ENCODE measurements at regions not wholly inside any gene's neighbourhood (a gene's known extent, or its start where the extent isn't known, plus 50 kb on each side); places are given as distances from the start of the nearest gene placed in this dataset.

DNA sequence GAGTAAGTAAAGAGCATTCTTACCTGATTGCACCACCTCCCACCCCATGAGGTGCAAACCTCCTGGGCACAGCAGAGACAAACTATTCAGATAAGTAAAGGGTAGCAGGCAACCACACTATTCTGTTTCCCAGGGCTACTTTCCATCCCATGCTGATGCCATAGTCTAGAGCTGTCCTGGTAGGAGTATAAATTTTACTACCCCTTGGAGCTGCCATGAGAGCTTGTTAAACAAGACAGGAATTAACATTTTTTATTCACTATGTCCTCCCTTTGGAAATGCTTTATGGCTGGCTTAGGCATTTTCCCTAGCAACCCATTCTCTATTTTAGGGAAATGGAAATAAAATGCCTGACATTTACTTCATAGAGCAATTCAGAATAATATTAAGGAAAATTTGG, 324.6 kb upstream of the USP25 start:
- no peak for DNase-seq

DNA sequence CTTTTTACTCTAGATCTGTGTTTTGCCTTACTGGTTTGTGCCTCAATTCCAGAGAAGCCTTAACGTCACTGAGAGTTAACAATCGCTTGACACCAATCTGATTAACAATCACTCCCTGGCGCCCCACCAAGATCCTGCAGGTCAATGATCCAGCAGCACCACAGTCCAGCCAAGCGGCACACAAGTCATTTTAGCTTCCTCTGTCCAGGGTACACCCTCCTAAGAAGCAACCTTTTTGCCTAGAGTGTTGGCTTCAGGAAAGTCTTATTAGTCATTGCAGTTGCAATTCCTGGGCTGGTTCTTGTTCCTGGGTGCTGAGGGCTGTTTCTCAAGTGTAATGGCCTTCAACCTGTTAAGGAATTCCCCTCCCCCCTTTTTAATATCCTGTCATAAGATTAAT, 323.0 kb upstream of the USP25 start:
- no peak for DNase-seq

DNA sequence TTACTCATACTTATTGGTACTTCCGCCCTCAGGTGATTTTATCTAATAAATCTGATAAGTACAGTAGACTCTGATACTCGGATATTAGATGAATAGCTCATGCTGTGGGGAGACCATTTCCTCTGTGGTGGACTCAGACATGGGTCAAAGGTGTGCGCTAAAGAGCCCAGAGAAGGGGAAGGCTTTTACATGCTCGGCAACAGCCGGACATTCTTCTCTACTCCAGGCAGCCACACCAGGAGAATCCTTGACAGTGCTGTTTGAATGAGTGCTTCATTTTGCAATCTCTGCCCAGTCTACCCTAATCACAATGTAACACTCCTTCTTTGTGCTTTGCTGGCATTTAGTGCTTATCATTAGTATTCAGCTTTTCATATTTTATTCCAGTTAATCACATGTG, 322.2 kb upstream of the USP25 start:
- DNase-seq: no peak

- no peak for DNase-seq
These were observed 321.7 kb upstream of the USP25 start for GRCh38 chr21:15408089-15408488.

DNA sequence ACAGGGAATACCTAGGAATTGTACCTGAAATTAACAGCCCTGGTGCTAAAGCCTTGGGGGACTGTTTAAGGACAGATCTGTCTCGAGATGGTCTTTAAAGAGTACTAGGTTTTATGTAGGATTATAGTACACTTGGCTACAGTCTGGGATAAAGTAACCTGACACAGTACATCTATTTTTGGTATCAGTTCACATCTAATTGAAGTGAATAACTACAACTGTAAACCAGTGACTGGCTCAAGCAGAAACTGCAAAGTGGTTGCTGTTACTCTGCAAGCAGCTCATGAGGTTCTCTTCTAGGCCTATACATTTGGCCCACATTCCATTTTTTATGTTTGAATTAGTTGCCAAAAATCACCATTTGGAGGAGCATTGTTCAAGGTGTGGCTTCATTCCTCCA, 320.8 kb upstream of the USP25 start:
- DNase-seq: no peak

DNA sequence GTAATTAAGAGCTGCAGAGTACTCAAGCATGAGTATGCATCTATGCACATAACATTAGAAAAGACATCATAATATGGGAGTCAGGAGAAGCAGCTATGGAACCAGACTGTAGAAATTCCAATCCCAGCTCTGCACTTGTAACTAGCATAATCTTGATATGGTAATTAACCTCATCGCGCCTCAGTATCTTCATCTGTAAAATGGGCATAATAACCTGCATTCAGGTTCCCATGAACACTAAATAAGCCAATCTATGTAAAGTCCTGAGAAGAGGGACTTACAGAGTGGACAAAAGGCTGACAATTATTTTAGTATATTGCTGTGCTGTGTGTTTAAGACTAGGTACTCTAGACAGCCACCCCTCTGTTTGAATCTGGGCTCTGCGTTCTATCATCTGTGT, 318.9 kb upstream of the USP25 start:
- DNase-seq: no peak

DNA sequence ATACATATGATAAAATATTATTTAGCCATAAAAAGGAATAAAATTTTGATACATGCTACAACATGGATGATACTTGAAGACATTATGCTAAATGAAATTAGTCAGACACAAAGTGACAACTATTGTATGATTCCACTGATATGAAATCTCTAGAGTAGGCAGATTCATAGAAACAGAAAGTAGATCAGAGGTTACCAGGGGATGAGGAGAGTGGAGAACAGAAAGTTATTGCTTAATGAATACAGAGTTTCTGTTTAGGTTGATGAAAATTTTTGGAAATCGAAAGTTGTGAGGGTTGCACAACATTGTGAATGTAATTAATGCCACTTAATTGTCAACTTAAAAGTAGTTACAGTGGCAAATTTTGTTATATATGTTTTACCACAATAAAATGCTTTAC, 315.7 kb upstream of the USP25 start:
- DNase-seq: no peak

DNA sequence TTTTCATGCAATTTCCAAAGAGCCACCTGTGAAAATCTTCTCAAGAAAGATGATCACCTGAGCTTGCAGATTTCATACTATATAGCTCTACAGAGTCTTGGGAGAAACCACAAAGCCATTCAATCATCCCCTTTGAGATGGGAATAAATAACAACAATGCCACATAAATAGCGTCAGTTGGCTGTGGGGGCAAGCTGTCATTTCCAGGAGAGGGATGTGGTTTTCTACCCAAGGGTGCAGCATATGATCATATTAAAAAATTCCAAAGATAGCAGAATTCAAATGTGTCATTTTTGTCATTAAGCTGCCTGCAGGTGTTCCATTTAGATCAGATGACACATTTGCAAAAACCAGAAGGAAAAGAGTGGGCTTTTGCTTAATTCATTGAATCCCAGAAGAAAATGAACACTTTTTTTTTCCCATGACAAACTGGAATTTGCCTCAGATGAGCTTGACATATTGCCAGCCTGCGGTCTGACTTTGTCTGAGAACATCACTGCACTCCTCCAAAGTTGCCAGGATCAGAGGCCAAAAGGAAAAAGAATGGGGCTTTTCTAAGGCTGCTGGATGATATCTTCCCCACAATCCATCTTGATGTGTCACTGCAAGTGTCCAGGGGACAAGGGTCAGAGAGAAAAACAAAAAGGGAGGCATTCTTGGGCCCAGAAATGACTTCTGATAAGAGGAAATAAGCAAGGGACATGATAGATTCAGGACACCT, 314.1 kb upstream of the USP25 start:
- DNase-seq: no peak

DNA sequence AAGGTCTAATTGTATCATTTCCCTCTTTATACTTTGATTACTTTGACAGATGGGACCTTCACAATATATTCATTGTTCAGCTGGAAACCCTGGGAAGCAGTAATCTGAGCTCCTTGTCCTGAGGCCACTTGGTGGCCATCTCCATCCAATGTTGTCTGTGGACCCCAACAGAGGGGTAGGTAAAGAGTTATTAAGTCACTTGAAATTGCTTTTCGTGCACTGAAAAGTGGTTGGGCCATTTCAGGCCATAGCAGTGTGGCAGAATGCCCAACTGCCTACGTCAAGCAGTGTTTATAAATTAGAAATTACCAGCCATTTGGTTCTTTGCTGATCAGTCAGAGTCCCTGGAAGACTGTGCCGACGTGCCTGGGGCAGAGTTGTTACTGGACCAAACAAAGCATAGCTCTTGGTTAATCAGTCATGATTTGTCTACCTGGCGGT, 308.3 kb upstream of the USP25 start:
- DNase-seq: no peak

DNA sequence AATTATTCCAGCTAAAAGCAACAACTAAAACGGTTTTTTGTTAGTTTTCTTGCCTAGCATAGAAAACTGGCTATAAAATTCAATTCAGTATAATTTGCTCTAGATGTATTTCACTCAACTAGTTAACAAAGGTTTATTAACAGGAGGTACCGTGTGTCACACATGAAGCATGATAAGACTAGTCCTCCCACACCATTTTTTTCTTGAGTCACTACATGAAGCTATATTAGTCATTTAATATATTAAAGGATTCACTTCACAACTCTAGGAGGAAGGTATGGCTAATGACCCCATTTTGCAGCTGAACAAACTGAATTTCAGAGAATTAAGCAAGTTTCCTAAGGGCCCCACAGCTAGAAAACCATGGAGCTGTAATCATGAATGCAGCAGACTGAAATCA, 307.8 kb upstream of the USP25 start:
- no peak for DNase-seq

- no peak for DNase-seq
These were observed 307.0 kb upstream of the USP25 start for GRCh38 chr21:15422783-15423182.

DNA sequence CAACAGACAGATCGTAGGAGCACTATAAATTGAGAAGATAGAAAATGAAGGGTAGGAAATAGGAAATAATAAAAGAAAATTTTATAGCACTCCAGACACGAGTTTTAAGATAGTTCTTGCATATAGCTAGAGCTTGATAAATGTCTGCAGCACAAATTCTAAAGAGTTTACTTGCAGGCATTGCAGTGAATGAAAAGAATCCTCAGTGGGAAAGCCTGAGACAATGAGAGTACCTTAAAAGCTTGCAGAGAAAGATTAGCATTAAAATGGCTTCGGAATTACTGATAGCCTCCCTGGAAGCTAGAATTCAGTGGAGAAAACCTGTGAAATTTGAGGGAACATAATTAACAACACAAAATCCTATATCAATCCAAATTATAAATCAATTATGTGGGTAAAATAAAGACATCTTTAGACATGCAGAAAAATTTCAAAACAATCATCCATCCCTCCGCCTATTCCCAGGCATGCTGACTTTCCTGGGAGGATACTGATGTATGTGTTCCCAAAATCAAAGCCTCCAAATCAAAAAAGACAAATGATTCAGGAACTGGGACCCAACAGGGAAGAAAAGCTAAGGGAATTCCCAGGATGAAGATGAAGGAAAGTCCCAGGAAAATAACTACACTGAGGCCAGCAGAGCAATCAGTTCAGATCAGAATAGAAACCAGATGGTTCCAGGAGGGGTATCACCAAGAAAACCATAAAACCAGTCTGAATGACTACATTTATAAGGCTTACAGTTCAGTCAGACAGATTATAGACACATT, 305.9 kb upstream of the USP25 start:
- DNase-seq: no peak

DNA sequence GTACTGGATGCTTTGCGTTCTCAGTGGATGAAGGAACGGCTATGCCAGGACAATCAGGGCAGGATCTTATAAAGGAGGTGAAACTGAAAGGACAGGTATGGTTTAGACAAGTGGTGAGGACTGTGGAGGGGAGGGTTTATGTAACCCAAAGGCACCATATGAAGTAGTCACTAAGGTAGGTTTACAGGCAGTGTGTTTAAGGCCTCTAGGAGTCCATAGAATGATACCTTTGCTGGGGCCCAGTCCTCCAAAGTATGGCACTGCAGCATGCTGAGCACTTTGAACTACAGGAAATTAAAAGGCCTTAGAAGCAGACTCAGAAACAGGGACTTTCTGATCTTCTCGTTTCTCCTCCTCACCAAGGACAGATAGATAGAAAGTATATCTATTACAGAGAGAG, 304.7 kb upstream of the USP25 start:
- no peak for DNase-seq

GRCh38 chr21:15430023-15430422, 299.8 kb upstream of the USP25 start:
- DNase-seq: no peak

DNA sequence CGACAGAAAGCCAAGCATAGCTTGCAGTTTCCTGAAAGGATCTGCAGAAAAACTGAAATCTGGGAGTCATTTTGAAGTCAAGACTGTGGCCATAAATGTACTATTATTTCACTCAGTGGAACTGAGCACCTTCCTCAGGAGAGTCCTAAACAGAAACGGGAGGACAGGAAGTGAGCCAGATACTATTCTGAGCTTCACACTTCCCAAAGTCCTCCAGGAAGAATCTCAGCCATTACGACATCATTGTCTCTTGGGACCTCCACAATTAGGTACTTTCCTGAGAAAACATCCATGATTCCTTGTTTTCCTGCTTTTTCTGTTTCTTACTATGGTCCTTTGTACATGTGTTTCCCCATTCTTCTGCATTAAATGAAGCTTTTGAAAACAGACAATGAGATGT, 299.2 kb upstream of the USP25 start:
- DNase-seq: no peak

- DNase-seq: no peak
These were observed 298.7 kb upstream of the USP25 start for GRCh38 chr21:15431053-15431452.

- no peak for DNase-seq
These were observed 296.7 kb upstream of the USP25 start for GRCh38 chr21:15433091-15433490.

- no peak for DNase-seq
These were observed 295.4 kb upstream of the USP25 start for GRCh38 chr21:15434163-15434905.

DNA sequence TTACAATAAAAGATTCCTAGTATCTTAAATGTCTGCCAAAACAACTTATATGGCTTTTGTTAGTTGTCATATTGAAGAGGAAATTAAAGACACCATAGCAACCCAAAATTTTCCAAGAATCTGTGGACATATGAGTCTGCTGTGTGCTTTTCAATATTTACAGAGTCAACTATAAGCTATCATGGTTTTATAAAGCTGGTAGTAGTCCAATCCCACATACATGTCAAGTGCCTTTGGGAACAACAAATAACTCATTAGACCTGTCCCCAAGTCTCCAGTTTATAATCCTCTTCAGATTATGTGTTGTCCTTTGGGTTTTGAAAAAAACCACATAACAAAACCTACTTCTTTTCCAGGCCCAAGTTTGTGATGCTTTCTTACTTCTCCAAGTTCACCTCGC, 293.8 kb upstream of the USP25 start:
- no peak for DNase-seq

DNA sequence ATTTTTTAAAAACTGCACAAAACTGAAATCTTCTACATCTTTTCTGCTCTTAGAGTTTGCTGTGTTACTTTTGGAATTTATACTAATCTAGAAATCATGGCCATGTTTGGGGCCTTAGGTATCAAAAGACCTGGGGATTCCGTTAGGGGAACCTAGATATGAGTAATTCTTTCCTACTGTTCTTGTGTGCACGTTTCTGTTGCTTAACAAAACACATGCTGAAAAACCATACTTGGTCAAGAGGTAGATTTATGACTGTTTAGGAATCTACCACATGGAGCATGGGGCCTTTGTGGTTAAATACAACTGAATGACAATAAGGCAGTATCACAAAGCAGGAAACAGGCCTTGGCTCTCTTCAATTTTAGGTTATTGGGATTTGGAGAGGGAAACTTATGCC, 291.9 kb upstream of the USP25 start:
- DNase-seq: no peak

DNA sequence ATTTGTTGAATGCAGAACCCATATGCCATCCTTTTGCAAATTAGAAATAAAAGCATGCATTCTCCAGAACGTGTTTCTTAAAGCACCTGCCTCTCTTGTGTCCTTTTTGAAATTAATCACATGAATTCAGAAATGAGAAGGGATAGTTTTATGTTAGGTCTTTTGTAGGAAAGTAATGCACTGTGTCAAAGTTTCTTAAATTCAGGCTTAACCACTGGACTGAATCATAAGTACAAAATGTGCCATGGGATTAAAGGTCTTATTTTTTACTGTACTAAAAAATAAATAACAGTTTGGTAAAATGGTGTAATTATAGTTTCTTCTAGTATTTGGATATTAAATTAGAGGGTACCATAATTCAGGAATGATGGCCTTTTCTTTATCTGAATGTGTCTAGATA, 290.1 kb upstream of the USP25 start:
- no peak for DNase-seq

- no peak for DNase-seq
These were observed 288.7 kb upstream of the USP25 start for GRCh38 chr21:15441060-15441493.

- no peak for DNase-seq
These were observed 287.8 kb upstream of the USP25 start for GRCh38 chr21:15441992-15442391.
